GM10266 (cell line): ENCODE measurements at regions not wholly inside any gene's neighbourhood (a gene's known extent, or its start where the extent isn't known, plus 50 kb on each side); places are given as distances from the start of the nearest gene placed in this dataset.

ENCODE experiments used
- DNase-seq: peaks from one replicate; pipeline ENCODE4 v3.0.0; 2012; ENCODE audit errors: extremely low spot score
- TF ChIP-seq, protein P1 (sequence below): IDR thresholded peaks from 2 replicates; pipeline ENCODE4 v1.5.1; 2012; ENCODE audit warnings: mild to moderate bottlenecking, low read depth; ENCODE audit not compliant: control insufficient read depth, insufficient read depth; ENCODE audit errors: missing control alignments

DNA sequence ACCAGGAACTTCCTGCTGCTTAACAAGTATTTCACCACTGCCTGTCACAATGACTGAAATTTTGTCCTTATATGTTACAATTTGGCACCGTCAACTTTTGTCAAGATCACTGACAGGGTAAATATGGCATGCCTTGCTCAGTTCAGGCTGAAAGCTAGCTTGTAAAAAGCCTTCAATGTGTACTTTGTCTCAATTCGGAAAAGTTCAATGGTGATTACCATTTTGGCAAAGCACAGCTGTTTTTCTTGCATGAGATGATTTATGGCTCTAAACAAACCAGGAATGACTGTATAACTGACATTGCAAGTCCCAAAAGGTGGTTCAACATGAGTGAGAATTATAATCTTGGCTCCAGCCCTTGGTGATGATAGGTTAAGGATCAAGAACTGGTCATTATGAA is 1255.2 kb downstream of the CNTNAP5 start:
- TF ChIP-seq, protein P1, sequence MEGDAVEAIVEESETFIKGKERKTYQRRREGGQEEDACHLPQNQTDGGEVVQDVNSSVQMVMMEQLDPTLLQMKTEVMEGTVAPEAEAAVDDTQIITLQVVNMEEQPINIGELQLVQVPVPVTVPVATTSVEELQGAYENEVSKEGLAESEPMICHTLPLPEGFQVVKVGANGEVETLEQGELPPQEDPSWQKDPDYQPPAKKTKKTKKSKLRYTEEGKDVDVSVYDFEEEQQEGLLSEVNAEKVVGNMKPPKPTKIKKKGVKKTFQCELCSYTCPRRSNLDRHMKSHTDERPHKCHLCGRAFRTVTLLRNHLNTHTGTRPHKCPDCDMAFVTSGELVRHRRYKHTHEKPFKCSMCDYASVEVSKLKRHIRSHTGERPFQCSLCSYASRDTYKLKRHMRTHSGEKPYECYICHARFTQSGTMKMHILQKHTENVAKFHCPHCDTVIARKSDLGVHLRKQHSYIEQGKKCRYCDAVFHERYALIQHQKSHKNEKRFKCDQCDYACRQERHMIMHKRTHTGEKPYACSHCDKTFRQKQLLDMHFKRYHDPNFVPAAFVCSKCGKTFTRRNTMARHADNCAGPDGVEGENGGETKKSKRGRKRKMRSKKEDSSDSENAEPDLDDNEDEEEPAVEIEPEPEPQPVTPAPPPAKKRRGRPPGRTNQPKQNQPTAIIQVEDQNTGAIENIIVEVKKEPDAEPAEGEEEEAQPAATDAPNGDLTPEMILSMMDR: no peak
- DNase-seq: no peak

DNA sequence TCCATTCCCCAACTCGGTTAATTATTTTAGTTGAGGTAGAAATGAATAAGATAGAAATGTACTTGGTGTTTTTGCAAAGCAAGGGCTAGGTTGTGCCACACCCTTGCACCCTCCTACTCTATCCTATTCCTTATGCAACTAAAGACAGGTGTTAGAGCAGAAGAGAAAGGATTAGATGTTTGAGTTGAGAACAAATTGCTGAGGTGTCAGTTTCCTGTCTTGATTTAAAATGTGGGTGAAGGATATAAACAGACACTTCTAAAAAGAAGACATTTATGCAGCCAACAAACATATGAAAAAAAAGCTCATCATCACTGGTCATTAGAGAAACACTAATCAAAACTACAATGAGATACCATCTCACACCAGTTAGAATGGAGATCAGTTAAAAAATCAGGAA is 1256.2 kb downstream of the CNTNAP5 start:
- DNase-seq: no peak
- TF ChIP-seq, protein P1: no peak

DNA sequence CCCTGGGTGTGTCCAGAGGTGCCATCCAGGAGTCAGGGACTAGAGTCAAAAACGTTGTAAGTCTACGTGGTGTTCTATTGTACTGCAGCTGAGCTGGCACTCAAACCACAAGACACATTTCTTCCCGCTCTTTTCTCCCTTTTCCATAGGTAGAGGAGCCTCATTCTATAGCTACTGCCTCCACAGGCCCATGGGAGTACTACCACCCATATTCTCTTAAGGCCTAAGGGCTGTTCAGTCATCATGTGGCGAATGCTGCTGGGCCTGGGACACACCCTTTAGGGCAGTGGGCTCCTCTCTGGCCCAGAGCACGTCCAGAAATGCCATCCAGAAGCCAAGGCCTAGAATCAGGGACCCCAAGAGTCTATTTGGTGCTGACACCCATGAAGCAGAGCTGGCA is 1271.7 kb downstream of the CNTNAP5 start:
- no peak for DNase-seq

DNA sequence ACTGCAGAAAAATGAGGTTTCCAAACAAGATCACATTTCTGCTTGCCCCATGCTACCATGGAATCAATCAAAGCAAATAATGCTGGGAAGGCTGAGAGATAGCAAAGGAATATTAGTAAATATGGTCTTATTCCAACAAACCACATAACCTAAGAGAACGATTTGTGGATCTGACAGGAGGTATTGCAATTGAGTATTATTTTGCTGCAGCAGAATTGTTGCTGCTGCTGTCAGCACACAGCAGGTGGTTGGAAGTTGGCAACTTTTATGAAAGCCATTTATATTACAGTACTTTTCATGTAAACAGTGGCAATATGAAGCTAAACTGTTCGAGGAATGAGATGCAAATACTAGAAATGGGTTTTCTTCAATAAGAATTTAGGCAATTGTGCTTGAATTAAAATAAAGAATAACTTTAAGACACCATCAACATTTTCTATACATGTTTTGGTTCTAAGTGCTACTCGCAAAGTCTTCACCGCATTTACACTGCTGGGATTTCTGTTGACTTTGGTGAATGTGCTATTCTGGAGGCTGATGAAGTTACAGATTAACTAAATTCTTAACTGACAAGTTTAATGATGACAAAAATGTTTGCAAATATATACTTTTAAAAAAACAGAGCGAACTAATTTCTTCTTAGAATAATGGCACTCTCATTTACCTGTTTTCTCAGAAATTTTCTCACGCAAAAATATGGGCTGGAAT is 1285.7 kb downstream of the CNTNAP5 start:
- DNase-seq: no peak
- TF ChIP-seq, protein P1: no peak

More for the DNA sequence above, 1271.7 kb downstream of the CNTNAP5 start:
- TF ChIP-seq, protein P1: no peak

DNA sequence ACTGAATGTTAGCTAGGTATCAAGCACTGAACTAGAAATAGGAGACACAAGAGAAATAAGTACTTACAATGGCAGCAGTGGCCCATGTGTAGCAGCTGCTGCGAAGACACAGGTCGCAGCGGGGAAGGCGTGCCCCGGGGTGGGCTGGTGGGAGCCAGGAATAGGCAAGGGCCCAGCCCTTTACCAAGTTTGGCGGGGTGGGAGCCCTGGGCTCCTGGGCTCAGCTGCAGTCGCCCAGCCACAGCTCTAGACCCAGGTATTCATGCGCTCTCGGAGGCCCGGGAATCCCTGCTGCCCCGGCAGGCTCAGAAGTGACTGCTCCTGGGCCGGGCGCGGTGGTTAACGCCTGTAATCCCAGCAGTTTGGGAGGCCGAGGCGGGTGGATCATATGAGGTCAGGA is 1287.3 kb downstream of the CNTNAP5 start:
- TF ChIP-seq, protein P1: no peak
- DNase-seq: no peak

DNA sequence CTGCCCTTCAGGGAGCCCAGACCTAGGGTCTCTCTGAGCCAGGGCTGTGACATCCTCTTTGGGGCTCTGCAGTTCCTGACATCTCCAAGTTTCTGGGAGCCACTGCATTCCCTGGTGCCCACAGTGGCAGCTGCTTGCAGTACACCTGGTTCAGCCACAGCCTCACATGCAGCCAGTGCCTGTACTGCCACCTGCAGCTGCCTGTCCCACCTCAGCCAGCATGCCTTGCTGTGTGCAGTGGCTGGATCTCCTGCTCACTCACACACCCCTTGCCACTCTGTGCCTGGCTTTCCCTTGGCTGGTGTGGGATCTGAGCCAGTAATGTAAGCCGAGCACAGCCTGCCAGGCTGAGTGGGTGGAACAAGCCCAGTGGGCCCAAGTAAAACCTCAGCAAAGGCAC is 1288.7 kb downstream of the CNTNAP5 start:
- no peak for DNase-seq
- TF ChIP-seq, protein P1: no peak

DNA sequence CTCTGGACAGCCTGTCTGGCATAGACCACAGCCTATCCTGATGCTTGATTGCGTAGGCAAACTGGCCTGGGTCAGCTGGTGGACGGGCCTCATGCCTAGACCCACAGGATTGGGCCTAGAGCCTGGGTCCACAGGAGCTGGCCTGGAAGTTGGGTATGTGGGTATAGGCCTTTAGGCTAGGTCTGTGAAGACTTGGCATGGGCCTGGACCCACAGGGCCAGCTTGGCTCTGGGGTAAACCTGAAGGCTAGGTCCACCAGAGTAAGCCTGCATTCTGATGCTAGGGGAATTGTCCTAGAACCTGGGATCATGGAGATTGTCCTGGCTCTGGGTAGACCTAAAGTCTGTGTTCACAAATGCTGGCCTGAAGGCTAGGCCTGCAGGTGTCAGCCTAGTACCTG is 1293.7 kb downstream of the CNTNAP5 start:
- TF ChIP-seq, protein P1: no peak
- DNase-seq: no peak
